NCI-H128 (cell line): ENCODE measurements at regions not wholly inside any gene's neighbourhood (a gene's known extent, or its start where the extent isn't known, plus 50 kb on each side); places are given as distances from the start of the nearest gene placed in this dataset.
"Not testable (repeated sequence)": the region's sequence is repeated elsewhere in the genome, so short reads cannot be mapped to it uniquely, and the experiment has no call there.

ENCODE experiments used
- DNase-seq: peaks from one replicate; lab custom pipeline; 2025; ENCODE audit not compliant: unreplicated experiment; lab: John Stamatoyannopoulos, UW

DNA sequence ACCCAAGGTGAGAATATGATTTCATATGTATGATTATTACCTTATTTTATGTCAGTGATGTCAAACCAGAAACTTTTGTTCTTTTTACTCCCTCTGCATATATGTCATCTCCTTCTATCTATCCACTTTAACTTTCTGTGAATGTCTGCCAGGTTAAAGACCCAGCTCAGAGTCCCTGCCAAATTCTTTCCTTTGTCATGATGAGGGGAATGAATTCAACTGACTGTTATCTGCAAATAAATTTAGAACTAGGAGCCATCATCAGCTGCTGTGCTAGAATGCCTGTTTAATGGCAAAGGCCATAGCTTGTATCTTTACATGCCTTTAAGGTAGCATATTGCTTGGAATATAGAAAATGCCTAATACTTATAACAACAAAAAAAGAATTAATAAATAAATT is 815.6 kb upstream of the NEGR1 start:
- DNase-seq = no peak

DNA sequence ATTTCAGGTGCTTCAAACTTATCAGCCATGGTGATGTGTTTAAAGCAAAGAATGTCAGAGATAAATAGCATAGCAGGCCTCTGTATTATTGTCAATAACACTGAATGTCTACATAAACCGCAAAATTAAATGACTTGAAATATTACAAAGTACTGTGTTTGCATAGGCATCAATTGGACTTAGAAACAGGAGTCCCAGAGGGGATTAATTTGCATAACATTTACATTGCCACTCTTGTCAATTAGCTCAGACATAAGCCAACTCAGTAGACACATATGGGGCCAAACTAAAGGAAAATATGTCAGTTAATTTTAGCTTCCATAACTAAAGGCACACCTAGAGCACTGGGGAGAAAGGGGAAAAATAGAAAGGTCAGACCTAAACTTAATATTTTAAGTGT is 814.5 kb upstream of the NEGR1 start:
- DNase-seq = no peak

GRCh38 chr1:73092383-73092782 is 810.0 kb upstream of the NEGR1 start:
- DNase-seq = no peak

DNA sequence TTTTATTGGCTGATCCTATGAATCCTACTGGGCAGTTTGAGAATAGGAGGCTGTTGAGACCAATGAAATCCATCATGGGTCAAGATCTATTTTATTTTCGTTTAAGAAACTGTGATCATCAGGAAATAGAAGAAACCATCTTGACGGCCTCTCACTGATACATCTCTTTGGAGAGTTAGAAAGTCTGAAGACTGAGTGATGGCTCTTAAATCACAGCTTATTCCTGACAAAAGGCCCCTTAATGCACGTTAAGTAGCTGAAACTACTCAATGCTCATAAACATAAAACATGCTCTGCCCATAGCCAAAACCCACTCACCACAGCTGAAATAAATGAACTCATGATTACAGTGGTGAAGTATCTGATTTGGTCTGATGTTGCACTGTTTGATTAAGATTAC is 784.5 kb upstream of the NEGR1 start:
- DNase-seq = peak; percentile 49

DNA sequence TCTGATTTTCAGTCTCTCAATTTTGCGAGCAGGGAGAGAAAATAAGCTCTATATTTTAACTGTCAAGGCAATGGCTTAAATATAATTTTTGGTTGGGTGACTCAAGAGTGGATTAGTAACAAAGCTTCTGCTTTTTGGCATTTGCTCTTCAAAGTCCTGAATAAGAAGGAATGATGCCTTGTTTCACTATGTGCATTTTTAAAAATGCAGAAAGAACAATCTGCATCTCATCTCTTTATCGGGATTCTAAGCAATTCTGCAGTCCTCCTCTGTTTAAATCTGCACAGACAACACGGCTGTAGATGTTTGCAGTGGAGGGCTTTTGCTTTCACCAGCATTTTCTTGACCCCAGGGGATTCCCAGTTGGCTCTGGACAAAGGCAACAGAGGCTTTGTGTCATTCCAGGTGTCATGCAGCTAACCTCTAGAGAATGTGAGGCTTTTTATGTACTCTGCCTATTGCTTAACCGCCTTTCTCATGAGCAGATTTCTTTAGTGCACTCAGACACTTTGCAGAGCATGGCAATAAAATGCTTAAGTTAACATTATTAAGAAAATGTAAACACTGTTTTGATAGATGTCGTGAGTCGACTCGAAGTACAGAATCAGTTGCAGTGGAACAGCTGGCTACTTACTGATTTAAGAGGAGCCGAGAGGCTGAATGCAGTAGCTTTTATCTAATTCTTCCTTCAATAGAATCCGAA is 783.2 kb upstream of the NEGR1 start:
- peak; percentile 92 for DNase-seq

DNA sequence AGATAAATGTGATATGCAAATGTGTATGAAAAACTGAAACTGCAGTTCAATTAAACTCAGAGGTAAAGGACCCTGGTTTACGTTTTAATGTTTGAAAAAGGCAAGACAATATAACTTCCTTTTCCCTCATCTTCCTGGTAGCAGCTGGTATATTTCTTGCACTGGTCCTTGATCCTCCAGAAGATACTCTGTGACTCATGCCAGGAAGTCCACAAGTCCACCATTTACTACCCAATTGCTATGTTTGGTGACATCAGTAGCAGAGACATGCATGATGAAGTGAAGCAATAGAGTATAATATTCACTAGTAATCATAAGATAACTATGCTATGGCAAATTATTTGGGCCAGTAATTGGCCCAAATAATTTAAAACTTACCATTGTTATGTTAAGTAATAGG is 774.5 kb upstream of the NEGR1 start:
- no peak for DNase-seq

GRCh38 chr1:73044241-73045036 is 762.1 kb upstream of the NEGR1 start:
- DNase-seq = no peak

GRCh38 chr1:73042403-73042802 is 760.1 kb upstream of the NEGR1 start:
- no peak for DNase-seq

- no peak for DNase-seq
Measured at GRCh38 chr1:73040811-73041210, 758.5 kb upstream of the NEGR1 start.

DNA sequence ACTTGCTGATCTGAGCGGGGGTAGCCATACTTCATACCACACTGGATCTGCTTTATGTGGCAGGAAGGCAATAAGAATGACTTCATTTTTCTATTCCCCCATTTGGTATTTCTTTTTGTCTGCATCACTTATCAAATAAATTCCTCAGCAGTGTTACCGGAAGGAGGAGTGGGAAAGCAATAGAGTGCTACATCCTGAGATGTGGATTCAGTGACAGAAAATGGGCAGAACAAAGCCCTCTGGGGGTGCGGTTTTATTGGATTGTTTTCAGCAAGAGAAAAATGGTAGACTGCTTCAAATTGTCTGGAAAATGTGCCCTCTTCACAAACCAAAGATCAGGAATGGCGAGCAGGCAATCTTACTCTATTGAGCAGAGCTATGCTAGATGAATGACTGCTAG is 751.9 kb upstream of the NEGR1 start:
- no peak for DNase-seq

DNA sequence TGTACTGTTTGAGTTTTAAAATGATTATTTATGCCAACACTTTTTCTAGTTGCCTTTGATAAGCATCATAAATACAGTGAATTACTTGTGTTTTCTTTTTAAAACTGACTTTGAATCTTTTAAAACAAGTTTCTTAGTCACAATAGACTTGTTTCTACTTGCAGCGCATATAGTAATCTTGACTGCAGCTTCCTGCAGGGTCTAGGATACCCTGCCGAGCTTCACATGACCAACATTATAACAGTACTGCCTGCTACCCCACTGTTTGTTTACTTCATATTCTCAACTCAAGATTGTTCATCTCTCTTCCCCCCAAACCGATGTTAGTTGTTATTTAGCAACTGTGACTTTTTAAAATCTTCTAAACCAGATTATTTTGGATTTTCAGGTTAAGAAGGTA is 751.3 kb upstream of the NEGR1 start:
- no peak for DNase-seq

- DNase-seq = no peak
Measured at GRCh38 chr1:73029571-73029970, 747.2 kb upstream of the NEGR1 start.

DNA sequence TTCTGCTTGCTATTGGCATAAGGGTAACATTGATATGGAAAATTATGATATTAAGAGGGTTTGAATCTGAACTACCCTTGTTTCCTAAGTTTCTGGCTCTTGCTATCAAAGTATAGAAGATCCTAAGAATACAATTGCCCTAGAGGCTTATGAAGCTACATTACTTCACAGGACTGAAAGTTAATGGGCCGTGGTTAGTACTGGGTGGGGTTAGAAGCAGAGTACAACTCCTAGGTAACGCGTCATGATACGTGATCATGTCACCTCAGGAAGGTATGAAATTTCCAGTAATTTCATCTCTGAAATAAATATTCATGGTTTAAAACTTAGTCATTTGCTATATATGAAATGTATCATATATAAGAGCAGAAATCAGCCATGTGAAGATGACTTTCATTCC is 743.8 kb upstream of the NEGR1 start:
- no peak for DNase-seq

GRCh38 chr1:73009938-73010337 is 727.6 kb upstream of the NEGR1 start:
- DNase-seq = no peak

GRCh38 chr1:73009311-73009710 is 727.0 kb upstream of the NEGR1 start:
- DNase-seq = no peak

GRCh38 chr1:72997624-72998023 is 715.3 kb upstream of the NEGR1 start:
- no peak for DNase-seq

GRCh38 chr1:72997041-72997440 is 714.7 kb upstream of the NEGR1 start:
- DNase-seq = no peak

DNA sequence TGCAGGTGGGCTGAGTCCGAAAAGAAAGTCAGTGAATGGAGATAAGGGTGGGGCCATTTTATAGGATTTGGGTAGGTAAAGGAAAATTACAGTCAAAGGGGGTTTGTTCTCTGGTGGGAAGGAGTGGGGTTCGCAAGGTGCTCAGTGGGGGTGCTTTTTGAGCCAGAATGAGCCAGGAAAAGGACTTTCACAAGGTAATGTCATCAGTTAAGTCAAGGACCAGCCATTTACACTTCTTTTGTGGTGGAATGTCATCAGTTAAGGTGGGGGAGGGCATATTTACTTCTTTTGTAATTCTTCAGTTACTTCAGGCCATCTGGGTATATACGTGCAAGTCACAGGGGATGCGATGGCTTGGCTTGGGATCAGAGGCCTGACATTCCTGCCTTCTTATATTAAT is 705.5 kb upstream of the NEGR1 start:
- not testable (repeated sequence) for DNase-seq

DNA sequence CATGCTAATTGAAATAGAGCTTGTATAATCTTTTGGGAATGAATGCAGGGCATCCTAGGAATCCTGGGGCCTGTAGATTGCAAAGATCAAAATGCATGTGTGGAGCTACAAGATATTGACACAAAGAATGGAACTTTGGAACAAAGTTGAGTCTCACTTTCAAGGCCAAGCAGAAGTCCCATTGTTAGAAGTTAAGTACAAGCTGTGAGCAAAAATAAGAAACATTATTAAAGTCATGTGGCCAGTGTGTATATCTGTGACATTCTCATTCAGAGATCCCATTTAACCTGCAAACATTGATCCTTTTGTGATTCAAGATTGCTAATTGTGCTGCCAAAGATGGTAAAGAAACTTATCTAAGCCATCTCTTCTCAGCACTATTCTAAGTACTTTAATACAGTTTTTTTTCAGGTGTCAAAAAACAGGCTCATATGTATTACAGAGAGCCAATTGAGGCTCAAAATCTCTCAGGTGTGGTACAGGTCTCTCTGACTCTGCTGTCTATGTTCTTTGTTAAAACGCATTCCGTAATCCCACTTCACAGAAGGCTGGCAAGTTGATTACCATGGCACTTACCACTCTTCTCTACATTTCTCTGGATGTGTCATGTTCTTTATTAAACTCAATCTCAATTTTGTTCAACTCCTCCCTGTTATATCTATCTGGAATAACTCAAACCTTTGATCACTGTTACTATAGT is 704.4 kb upstream of the NEGR1 start:
- DNase-seq = no peak

DNA sequence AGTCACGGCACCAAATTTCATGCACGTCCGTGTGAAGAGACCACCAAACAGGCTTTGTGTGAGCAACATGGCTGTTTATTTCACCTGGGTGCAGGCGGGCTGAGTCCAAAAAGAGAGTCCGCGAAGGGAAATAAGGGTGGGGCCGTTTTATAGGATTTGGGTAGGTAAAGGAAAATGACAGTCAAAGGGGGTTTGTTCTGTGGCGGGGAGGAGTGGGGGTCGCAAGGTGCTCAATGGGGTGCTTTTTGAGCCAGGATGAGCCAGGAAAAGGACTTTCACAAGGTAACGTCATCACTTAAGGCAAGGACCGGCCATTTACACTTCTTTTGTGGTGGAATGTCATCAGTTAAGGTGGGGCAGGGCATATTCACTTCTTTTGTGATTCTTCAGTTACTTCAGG is 702.7 kb upstream of the NEGR1 start:
- not testable (repeated sequence) for DNase-seq

DNA sequence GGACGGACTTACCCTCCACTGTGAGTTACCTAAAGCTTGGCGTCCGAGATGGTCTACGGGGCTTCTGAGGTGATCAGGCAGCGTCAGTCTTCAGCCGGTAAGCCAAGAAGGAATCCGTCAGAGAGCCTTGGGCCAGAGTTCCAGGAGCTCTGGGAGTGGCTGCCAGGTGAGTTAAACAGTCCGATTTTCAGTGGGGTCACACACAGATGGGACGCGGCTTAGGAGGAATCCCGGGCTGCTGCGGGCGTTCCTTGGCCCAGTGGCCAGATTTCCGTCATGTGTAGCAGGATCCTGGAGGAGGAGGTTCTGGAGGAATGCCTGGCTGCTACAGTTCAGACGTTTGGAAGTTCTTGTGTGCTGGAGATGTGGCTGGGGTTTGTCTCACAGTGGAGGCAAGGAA is 700.7 kb upstream of the NEGR1 start:
- DNase-seq = not testable (repeated sequence)

DNA sequence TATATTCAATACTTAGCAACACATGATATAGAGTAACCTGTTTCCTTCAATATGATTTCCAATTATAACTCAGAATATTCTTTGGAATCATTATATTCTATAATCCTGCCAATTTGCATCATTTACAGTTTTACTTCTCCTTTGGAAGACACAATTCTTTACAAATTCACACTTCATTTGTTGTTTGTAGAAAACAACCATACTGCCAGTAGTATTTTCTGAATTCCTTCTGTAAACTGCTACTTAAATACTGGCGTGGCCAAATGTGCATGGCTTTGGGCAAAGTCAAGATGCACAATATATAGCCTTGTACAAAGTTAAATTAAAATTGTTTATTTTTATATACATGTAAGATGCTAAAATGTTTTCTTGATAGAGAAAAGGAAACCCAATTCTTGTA is 687.1 kb upstream of the NEGR1 start:
- no peak for DNase-seq
